ENCODE measurements at regions not wholly inside any gene's neighbourhood (a gene's known extent, or its start where the extent isn't known, plus 50 kb on each side); places are given as distances from the start of the nearest gene placed in this dataset.

DNA sequence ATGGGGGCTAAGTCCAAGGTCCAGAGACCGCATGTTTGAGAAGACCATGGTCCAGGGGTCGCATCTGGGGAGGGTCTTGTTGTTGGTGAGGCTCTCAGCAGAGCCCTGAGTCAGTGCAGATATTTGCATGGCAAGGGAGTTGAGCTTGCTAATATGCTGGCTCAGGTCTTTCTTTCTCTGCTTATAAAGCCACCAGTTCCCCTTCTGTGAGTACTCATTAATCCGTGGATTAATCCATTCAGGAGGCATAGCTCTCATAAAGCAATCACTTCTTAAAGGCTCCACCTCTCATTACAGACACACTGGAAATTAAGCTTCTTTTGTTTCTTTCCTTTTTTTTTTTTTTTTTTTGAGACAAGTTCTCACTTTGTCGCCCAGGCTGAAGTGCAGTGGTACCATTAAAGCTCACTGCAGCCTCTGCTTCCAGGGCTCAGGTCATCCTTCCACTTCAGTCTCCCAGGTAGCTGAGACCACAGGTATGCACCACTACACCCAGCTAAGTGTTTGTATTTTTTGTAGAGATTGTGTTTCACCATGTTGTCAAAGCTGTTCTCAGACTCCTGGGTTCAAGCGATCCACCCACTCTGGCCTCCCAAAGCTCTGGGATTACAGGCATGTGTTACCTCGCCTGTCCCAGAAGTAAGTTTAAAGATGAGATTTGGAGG is 216.4 kb downstream of the SLITRK5 start:
- Histone ChIP-seq H4K5ac (ENCODE audit: low read depth, low read length) (no peak overlapping the region), H2AK5ac (ENCODE audit: low read depth, low read length) (no peak overlapping the region), H3K27me3 (ENCODE audit: control insufficient read depth, insufficient read depth, low read length) (no peaks in the 10 kb centered on the region), H3K14ac (replicated peaks; ENCODE audit: low read depth, low read length) (no peak overlapping the region), H3K9me1 (ENCODE audit: insufficient read depth, low read length) (no peaks in the 10 kb centered on the region), H3K56ac (ENCODE audit: extremely low read depth, insufficient read depth, low read length) (no peak overlapping the region), H4K20me1 (ENCODE audit: insufficient read depth, low read length) (no peaks in the 10 kb centered on the region), H3K9me3 (ENCODE audit: control insufficient read depth, insufficient read depth, low read length) (peaks cover 10% of the 10 kb centered on the region), H2BK15ac (ENCODE audit: low read depth, low read length) (no peak overlapping the region), H2AFZ (replicated peaks; ENCODE audit: low read length, poor library complexity) (no peak overlapping the region), H3K79me1 (ENCODE audit: low read depth in 1 of 2, low read length in 2 of 2) (no peaks in the 10 kb centered on the region), H2AK9ac (replicated peaks; ENCODE audit: low read depth, low read length, poor library complexity) (no peak overlapping the region), H4K91ac (ENCODE audit: insufficient read depth, low read depth, low read length) (no peak overlapping the region), H3K27ac (ENCODE audit: insufficient read depth, low read length) (no peak overlapping the region), H2BK5ac (ENCODE audit: low read depth, low read length, poor library complexity, severe bottlenecking) (no peak overlapping the region), H3K18ac (ENCODE audit: low read depth, low read length) (no peak overlapping the region), H3K36me3 (ENCODE audit: control insufficient read depth, insufficient read depth, low read length) (no peaks in the 10 kb centered on the region), H3K4ac (ENCODE audit: low read depth, low read length) (no peak overlapping the region), H2BK120ac (ENCODE audit: low read depth, low read length) (no peak overlapping the region), H4K8ac (ENCODE audit: low read depth in 2 of 2, low read length in 2 of 2) (no peak overlapping the region), H3K9ac (ENCODE audit: low read depth, low read length) (no peak overlapping the region), H2BK20ac (ENCODE audit: low read depth, low read length) (no peak overlapping the region), H3K4me1 (ENCODE audit: control insufficient read depth, insufficient read depth, low read length) (no peaks in the 10 kb centered on the region), H3K23ac (ENCODE audit: low read depth, low read length) (no peak overlapping the region), H3K4me3 (ENCODE audit: insufficient read depth, low read depth, low read length) (no peak overlapping the region), H3K4me2 (ENCODE audit: low read depth, low read length) (no peak overlapping the region)
- ChIA-PET POLR2A (ENCODE audit: unreplicated experiment) (interaction anchor here (0.6 kb wide), 1 partner anchor 24 kb away, joined by 5 read pairs; no protein-coding TSS in a partner anchor), CTCF (interaction anchor here (0.6 kb wide), 1 partner anchor 211 kb away, joined by 3 read pairs; no protein-coding TSS in a partner anchor)
- no peak for TF ChIP-seq RFX5 (IDR thresholded peaks at IDR 0.05; ENCODE audit: low read depth, low read length)
- TF ChIP-seq MAFK (IDR thresholded peaks at IDR 0.05; ENCODE audit: low read depth, low read length) = no peak
- TF ChIP-seq NFE2L2 (IDR thresholded peaks at IDR 0.05; ENCODE audit: low read depth, low read length) = no peak
- TF ChIP-seq RAD21 (IDR thresholded peaks at IDR 0.05; ENCODE audit: low read length) = no peak
- no peak for TF ChIP-seq CEBPB (IDR thresholded peaks at IDR 0.05; ENCODE audit: low read depth, low read length)
- in situ Hi-C loops (cut with MboI; ENCODE audit: low sequenced_read_pairs) = no loop called here
- BruUV-seq (replicated peaks) = no TSS peak
- ATAC-seq (ENCODE audit: low read depth) (no peak), DNase-seq (no peak)
- no CpG with 5 or more reads among the region's 6 CpGs for WGBS, 2 experiments (ENCODE audit: extremely low coverage in 2 of 2, insufficient read length in 1 of 2)
- intact Hi-C loops (cut with micrococcal nuclease) = no loop called here
- dilution Hi-C loops (cut with HindIII; ENCODE audit: low sequenced_read_pairs, unreplicated experiment) = no loop called here

Measured in IMR-90 (cell line).